ENCODE measurements at regions not wholly inside any gene's neighbourhood (a gene's known extent, or its start where the extent isn't known, plus 50 kb on each side); places are given as distances from the start of the nearest gene placed in this dataset.

DNA sequence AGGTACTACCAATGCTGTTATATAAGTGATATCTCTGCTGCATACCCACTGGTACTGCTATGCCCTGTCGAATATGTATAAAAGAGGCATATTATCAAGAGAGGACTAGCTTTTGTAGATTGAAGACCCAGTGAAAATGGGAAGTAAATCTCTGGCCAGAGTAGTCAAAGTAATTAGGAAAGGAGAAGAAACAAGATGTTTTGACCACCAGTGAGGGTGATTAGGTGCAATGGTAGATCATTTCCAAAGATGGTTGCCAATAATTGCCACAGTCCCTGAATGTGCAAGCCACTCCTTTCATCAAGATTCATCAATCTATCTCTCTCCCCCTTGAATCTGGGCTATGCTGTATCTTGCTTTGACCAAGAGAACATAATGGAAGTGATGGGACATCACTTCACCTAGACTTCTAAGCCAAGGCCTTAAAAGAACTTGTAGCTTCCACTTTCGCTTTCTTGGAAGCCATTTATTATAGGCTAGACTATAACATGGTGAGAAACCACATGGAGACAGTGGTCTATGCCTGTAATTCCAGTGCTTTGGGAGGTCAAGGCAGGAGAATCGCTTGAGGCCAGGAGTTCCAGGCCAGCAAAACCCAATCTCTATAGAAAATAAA lies 52.6 kb upstream of the ST8SIA6 start:
- no peak for ATAC-seq (ENCODE audit: low read depth)
- Histone ChIP-seq H3K27me3 (ENCODE audit: insufficient read depth, poor library complexity, severe bottlenecking) (no peaks in the 10 kb centered on the region), H3K27ac (ENCODE audit: poor library complexity, severe bottlenecking) (no peak overlapping the region), H3K9me3 (ENCODE audit: severe bottlenecking) (no peaks in the 10 kb centered on the region), H3K4me1 (ENCODE audit: insufficient read depth, poor library complexity, severe bottlenecking) (peaks cover 11% of the 10 kb centered on the region), H3K4me3 (ENCODE audit: severe bottlenecking) (no peak overlapping the region), H3K36me3 (ENCODE audit: low read depth) (no peaks in the 10 kb centered on the region)
- no peak for DNase-seq (ENCODE audit: low spot score)
- TF ChIP-seq, protein P1, sequence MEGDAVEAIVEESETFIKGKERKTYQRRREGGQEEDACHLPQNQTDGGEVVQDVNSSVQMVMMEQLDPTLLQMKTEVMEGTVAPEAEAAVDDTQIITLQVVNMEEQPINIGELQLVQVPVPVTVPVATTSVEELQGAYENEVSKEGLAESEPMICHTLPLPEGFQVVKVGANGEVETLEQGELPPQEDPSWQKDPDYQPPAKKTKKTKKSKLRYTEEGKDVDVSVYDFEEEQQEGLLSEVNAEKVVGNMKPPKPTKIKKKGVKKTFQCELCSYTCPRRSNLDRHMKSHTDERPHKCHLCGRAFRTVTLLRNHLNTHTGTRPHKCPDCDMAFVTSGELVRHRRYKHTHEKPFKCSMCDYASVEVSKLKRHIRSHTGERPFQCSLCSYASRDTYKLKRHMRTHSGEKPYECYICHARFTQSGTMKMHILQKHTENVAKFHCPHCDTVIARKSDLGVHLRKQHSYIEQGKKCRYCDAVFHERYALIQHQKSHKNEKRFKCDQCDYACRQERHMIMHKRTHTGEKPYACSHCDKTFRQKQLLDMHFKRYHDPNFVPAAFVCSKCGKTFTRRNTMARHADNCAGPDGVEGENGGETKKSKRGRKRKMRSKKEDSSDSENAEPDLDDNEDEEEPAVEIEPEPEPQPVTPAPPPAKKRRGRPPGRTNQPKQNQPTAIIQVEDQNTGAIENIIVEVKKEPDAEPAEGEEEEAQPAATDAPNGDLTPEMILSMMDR (IDR thresholded peaks at IDR 0.05; ENCODE audit: poor library complexity, severe bottlenecking) = no peak

DNA sequence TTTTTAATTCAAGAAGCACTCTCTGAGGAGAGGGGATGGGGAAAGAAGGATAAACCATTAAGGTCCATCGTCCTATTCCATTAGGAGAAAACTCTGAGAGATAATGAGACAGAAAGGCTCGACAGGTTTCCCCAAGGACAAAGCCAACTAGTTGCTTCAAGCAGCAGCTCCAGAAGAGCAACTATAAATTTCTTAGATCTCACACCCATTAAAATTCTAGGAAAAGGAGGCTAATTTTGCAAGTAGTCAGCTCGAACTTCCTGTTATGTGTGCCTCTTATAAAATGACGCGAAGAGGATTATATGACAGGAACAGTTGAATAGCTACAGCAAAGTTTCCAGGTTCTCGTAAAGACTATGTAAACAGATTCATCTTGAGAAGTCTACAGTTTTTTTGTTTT lies 52.0 kb upstream of the ST8SIA6 start:
- peaks cover 5% of the 10 kb centered on the region for H3K4me1 ChIP-seq (ENCODE audit: insufficient read depth, poor library complexity, severe bottlenecking)
- H3K27me3 ChIP-seq (ENCODE audit: insufficient read depth, poor library complexity, severe bottlenecking) = no peaks in the 10 kb centered on the region
- H3K27ac ChIP-seq (ENCODE audit: poor library complexity, severe bottlenecking) = no peak overlapping the region
- ATAC-seq (ENCODE audit: low read depth) (no peak), DNase-seq (ENCODE audit: low spot score) (no peak)
- H3K4me3 ChIP-seq (ENCODE audit: severe bottlenecking) = no peak overlapping the region
- no peaks in the 10 kb centered on the region for H3K36me3 ChIP-seq (ENCODE audit: low read depth)
- TF ChIP-seq, protein P1 (IDR thresholded peaks at IDR 0.05; ENCODE audit: poor library complexity, severe bottlenecking) = no peak
- no peaks in the 10 kb centered on the region for H3K9me3 ChIP-seq (ENCODE audit: severe bottlenecking)

- no peak for DNase-seq (ENCODE audit: low spot score)
- H3K27ac ChIP-seq (ENCODE audit: poor library complexity, severe bottlenecking) = no peak overlapping the region
Observed at GRCh38 chr10:17504547-17505245, 50.3 kb upstream of the ST8SIA6 start.

More at GRCh38 chr10:17504547-17505245, 50.3 kb upstream of the ST8SIA6 start:
- Histone ChIP-seq H3K4me3 (ENCODE audit: severe bottlenecking) (no peak overlapping the region), H3K27me3 (ENCODE audit: insufficient read depth, poor library complexity, severe bottlenecking) (no peaks in the 10 kb centered on the region), H3K9me3 (ENCODE audit: severe bottlenecking) (no peaks in the 10 kb centered on the region), H3K4me1 (ENCODE audit: insufficient read depth, poor library complexity, severe bottlenecking) (no peaks in the 10 kb centered on the region), H3K36me3 (ENCODE audit: low read depth) (no peaks in the 10 kb centered on the region)
- TF ChIP-seq, protein P1 (IDR thresholded peaks at IDR 0.05; ENCODE audit: poor library complexity, severe bottlenecking) = no peak
- ATAC-seq (ENCODE audit: low read depth) = no peak; the same call in 2 of the 3 replicates

Data from RWPE2 (cell line).